NCI-H1105 treated with DMSO at 0.1 percent for 48 hours (cell line): ENCODE measurements at regions not wholly inside any gene's neighbourhood (a gene's known extent, or its start where the extent isn't known, plus 50 kb on each side); places are given as distances from the start of the nearest gene placed in this dataset.

Experiments used
- DNase-seq: peaks from one replicate; lab custom pipeline; 2025; lab: John Stamatoyannopoulos, UW

DNA sequence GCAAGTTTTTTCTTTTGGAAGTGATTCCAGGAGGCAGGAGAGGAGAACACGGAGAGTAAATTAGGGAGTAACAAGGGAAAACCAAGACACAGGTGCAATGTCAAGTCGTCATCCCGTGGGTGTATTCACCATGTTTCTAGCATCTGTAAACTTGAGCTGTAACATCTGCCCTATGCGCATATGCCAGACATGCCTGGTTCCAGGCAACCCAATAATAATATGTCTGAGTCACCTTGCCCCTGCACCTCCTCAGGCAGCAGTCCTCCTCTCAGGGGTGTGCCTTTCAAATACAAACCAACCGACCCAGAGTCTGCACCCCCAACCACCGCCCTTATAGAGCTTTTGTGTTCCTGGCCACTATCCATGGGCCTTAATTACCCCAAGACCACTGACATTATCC is 107.0 kb upstream of the PDE1C start:
- no peak for DNase-seq

DNA sequence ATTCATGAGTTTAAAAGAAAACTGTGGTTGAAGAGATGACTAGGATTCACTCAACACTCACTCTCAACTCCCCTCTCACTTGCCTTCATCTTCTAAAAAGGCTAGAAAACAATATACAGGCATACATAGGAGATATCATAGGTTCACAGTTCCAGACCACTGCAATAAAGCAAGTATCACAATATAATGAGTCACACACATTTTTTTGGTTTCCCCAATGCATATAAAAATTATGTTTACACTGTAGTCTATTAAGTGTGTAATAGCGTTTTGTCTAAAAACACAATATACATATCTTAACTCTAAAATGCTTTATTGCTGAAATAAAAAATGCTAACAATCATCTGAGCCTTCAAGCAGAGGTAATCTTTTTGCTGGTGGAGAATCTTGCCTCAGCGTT is 104.9 kb upstream of the PDE1C start:
- DNase-seq = no peak

DNA sequence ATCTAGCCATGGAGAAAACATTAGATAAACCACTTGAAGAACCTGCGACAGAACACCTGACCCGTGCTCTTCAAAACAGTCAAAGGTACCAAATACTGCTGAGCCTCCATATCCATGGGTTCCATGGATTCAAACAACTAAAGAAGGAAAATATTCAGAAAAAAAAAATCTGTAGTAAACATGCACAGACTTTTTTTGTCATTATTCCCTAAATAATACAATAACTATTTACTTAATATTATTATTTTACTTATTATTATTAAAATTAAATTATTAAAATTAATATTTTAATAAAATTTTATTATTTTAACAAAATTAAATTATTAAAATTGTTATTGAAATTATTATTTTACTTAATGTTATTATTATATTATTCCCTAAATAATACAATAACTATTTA is 101.0 kb upstream of the PDE1C start:
- no peak for DNase-seq

DNA sequence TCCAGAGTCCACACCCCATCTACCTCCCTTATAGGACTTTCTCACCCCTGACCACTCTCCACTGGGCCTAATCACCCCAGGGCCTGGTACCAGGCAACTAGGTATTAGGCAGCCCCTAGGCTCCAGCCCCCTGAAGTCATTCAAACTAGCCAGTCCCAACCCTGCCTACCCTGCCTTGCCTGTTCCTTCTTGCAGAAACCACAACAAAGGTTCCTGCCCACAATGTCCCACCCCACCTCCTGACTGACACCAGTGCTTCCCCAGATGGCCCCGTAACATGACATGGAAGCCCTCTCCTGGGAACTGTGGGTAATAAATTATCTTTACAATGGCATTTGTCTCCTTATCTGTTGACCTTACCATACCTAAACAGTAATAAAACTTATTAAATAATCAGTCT is 100.6 kb upstream of the PDE1C start:
- no peak for DNase-seq

DNA sequence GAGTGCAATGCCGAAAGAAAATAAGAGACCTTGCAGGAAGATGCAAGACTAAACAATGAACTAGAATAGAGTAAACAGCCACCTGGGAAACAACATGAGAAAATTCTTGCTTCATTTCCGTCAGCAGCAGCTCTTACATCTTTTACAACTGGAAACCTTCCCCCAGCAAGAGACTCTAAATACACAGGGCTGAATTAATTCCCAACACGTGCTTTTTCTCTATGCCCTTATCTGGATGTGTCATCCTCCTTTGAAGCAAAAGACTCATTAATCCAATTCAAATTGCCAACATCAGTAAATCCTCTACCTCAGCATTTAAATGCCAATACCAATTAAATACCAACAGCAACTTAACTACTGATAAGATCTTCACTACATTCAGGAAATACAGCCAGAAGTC is 99.0 kb upstream of the PDE1C start:
- DNase-seq = no peak

DNA sequence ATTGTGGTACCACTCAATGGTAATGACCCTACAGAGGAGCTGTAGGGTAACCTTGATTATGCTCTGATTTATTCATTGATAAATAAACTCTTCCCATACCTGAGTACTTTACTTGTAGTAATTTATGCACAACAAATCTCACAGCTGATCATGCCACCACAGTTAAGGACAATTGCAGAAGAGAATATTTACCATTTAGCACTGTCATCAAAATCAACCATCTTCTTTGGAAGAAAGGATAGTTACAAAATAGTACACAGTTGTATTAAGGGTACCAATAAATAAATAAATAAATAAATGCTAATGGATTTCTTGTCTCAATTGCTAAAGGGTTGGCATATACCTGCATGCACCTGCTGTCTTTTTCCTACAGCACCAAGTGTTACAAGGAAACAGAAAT is 97.6 kb upstream of the PDE1C start:
- DNase-seq = no peak

DNA sequence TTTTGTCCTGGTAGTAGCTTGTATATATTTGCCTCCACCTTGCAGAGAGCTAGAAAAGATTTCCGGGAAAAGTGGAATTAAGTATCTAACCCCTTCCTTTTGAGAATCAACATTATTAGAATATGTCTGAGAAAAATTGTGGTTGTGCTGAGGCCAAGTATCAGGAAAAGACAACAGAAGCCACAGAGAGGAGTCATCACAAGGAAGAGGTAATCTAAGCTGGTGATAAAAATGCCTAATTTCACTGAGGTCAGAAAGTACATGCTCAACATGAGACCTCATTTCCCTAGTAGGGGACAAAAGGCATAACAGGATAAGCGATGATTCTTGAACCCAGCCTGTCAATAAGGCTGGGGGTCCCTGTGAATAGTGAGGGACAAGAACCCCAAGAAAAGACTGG is 97.0 kb upstream of the PDE1C start:
- no peak for DNase-seq

DNA sequence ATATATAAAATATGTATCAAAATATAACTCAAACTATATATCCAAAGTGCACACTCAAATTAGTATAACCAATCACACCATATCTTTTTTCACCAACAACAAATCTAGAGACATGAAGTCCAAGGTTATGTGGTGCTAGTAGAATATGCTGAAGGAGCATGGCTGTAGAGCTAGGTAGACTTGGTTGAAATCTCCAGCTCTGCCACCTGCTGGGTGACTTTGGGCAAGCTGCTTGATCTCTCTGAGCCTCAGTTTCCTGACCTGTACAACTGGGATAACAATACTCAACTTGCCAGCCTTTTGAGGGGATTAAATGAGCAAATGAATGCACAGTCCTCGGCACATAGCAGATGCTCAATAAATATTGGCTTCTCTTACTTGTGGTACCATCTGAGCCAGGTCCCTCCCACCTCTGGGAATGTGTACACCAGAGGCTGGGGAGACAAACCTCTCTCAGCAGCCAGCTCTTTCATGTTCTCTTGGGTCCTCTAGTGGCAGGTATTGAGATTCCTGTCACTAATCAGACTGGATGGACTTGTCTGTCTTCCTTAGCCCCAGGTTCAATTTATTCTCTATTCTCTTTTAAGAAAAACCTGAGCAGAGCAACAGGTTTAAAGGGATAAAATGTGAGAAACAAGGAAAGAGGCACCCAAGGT is 94.3 kb upstream of the PDE1C start:
- DNase-seq = no peak

DNA sequence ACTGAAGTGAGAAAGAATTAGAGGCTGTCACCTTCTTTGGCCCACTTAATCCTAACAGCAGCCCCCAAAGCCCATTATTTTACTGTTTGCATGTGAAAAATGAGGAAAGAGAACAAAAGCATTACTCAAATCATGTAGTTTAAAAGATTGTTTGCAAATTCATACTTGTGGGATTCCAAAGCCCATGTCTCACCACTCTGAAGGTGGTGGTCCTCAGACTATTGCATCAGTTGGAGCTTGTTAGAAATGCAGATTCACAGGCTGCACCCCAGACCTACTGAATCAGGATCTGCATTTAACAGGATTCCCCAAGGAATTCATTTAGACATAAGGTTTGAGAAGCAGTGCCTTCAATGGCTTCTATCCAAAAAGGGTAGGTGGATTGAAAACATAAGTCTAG is 93.7 kb upstream of the PDE1C start:
- no peak for DNase-seq

DNA sequence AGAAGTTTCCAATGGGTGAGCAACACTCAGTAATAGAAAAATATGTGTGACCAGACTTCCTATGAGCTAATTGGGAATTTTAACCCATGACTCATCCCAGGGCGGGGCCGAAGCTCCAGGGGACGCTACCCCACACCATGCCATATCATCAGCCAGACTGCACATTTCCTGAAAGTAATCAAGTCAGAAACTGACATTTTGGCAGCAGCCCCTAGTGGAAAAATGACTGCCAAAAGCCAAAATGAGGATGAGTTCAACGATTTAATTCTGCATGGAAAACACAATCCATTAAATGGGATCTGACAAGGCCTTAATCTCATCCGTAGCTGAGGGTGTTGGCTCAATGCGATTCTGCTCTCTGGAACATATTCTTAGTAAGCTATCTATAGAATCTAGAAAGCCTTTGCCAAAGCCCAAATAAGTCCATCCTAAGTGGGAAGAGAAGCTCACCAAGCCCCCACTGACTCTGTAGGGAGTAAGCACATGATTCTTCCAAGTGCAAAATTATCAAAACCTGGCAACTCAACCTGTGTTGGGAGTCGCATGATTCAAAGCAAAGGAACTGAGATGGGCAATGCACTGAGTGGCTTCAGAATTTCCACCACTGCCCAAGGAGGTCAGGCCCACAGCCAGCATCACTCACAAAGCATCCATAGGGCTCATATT is 93.1 kb upstream of the PDE1C start:
- DNase-seq = no peak

DNA sequence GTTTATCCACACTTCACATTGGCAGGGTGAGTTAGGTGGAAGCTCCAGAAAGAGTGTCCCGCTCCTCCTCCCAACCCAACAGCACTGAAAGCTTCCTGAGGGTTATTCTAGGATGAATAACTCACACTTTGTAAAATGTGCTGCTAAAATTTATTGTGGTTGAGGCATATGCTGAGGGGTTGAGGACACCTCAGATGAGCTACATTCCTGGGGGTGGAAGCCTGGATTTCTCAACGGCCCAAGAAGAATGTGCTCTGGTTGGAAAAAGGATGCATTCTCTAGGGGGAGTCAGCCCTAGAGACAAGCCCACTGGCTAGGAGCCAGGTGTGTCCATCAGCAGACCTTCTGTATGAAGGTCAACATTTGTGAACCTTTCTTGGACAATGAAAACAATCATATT is 91.5 kb upstream of the PDE1C start:
- DNase-seq = no peak

DNA sequence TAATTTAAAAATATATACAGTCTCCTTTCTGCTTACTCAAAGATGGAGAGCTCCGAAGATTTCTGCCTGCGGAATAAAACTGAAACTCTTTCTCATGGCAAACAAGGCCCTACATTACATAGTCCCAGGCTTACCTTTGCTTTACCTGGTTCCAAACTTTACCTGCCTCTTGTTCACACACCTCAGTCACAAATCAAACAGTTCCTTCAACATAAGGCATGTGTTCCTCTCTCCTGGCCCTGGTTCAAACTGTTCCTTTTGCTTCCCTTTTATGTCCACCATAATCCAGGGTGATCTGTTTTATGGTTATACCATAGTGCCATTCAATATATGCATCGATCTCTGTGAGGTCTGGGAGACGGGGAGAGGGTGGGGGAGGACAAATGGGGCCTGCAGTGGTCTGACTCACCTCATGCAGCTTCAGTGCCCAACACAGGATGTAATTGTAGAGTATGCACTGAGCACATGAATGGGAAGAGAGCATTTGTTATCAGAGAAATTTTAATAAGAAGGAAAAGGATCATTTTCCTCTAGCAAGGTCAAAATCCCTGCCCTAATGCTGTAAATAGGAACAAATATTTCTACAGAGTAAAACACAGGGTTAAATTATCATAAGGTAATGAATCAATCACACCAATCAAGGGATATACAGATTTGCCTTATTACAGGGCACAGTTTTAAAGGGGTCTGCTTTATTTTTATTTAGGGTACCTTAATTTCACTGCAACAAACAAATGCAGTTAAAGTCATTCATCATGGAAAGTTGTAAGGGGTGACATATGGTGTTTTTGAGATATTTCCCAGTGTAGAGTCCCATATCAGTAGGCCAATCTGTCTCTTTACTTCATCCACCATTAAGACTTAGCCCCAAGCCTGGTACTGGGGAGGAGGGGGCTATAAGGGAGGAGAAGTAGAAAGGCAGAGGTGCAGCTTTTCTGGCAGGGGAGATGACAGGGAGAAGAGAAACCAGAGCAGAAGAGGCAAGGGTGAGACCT is 88.8 kb upstream of the PDE1C start:
- DNase-seq = no peak

DNA sequence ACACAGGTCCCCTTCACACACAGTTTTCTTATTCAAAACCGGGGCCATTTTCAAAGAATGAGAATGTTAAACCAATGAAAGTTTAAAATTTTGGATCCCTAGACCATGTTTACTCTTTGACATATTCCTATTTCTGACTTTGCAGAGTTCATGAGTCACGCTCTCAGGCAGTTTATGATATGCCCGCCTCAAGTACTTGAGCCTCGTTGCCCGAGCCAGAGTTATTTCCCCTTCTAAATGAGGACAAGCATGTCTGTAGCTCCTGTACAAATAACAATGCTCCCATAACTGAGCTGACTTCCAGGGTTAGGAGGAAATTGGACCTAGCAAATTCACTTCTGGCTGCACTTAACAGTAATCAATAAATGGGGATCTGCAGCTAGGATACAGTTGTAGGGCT is 87.9 kb upstream of the PDE1C start:
- DNase-seq = no peak

DNA sequence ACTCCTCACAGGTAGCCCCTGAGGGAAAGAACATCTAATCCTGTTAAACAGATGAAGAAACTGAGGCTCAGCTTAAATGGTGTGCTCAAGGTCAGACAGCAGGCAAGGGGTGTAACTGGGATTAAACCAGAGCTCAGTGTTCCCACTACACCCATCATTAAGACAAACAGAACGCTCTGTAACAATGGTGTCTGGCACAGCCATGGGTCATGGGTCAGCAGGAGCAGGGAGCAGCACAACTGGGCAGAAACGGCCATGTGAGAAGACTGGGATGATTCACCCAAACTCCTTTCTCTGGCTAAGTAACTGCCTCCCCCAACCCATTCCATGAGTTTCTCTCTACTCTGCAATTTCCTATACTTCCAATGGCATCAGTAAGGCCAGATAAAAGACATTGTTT is 85.5 kb upstream of the PDE1C start:
- DNase-seq = no peak

DNA sequence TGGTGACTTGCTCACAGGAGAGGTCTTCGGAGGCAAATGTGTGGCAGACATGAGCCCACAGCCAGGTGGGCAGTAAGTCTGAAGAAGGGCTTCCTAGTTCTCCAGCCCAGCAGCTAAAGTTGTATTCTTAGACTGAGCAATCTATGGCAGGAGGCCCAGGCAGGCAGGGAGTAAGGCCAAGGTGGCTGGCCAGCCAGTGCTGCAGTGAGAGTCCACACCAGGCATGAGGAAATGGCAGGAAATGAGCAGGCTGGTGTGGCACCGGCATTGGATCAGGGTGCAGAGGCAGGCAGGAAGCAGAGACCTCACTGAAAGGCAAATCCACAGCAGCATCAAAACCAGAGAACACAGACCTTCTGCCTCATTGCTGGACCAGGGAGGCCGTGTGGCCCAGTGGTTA is 84.6 kb upstream of the PDE1C start:
- DNase-seq = no peak

DNA sequence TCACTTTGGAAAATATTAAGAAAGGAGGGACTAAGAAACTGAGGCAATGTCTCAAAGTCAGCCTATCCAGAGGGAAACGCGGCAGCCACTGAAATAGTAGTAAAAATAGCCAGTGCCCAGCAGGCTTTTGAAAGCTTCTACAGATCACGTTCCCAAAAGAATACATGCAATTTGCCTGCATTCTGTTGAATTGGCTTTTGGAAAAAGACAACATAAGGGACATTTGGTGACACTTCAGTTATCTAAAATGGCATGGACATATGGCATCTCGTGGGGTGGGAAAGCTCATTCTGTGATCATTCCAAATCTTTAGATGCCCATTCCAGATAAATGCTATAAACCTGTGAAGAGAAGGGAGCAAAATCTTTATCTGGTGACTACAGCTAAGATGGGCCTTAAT is 82.8 kb upstream of the PDE1C start:
- DNase-seq = no peak

DNA sequence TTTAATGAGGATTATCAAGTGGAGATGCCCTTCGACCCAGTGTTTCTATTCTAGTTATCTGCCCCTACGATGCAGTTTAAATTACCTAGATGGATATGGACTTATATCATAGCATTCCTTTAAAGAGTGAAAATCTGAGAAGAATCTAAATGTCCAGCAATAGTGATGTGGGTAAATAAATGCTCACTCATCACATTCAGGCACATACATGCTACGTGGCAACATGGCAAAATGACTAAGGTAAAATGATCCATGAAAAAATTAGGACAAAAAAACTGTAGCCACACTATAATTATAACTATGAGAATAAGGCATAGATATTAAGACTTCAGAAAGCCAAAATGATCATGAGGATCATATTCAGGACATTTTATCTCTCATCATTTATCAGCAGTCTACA is 82.4 kb upstream of the PDE1C start:
- no peak for DNase-seq

DNA sequence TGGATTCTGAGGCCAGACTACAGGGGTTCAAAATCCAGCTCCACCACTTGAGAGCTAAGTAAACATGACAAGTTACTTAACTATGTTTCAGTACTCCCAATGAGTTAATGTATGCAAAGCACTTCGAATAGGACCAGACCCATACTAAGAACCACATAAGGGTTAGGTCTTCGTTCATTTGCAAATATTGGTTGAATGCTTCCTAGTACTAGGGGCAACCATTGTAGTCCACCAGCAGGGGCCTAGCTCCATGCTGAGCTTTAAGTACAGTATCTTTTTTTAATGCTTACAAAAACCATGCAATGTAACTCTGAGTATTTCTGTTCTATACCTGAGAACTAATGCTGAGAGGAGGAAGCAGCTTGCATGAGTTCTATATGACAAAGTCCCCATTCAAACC is 80.4 kb upstream of the PDE1C start:
- no peak for DNase-seq

DNA sequence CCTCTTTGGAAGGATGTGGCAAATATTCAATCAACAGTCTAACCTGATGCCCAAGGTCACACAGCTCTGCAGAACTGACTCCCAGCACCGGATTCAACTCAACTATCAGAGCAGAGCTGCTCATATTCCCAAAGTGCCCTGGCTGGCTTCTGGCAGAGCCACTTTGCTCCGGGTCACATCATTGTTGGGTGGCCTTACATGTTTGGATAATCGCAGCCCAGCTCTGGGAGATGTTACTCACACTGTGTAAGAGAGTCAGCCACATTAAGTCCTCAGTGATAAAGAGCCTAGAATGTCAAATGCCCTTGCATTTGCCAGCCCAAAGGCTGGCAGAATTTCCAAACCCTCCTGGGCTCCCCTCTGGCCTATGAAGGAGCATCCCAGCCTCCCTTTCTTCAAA is 79.8 kb upstream of the PDE1C start:
- DNase-seq = no peak

DNA sequence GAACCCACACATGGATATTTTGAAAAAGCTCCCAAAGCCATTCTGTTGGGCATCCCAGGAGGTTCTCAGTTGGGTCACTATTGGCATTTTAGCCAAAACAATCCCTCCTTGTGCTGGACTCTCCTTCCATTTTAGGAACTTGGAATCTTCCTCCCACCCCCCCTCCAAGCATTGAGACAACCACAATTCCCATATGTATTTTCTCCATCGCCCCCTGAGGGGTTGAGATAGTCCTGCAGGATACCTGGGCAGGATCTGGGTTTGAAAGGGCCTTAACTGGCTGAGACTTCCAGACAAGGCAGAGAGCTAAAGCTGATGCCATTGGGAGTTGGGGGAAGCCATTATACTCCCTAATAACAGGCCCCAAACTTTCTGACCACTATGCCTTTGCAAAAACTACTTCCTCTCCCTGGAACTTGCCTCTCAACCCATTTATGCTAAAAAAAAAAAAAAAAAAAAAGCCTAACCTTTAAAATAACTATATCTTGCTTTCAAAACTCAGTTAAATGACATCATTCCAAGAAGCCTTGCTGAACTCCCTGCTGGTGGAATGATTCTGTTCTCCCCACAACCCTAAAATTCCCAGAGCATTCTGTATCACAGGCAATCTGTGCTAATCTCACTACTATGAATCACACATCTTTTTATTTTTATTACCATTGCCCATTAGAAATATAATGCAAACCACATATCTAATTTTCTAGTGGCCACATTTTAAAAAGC is 77.5 kb upstream of the PDE1C start:
- DNase-seq = no peak

DNA sequence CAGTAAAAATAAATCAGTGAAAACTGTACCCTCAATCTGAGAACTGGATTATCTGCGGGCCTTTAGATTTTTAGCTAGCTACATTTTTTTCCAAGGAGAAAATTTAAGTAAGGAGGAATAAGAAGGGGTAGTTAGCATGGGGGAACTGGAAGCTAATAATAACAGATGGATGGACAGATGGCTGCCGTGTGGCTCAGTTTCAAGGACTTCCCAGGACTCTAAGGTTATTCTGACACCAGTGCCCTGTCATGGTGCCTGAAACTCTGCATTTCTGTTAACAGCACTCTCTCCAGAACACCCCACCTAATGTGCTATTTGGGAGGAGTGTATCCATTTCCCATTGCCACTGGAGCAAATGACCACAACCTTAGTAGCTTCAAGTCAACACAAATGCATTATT is 75.7 kb upstream of the PDE1C start:
- DNase-seq = no peak

DNA sequence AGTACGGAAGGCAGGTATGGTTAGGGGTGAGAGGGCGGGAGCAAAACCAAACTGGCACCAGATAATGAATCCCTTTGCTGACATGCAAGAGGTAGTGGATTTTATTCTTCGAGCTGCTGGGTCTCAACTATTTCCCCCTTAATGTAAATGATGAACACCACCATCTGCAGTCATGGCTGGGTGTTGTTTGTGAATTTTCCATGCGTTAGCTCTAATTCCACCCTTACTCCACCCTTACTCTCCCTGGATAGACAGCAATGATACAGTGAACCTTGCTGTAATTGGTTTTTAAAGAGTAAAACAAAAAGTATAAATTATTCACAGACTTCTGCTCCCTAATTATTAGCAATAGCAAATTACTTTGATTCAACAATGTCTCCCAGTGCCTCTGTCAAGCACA is 74.5 kb upstream of the PDE1C start:
- DNase-seq = no peak
